PC-3 (cell line): ENCODE measurements at regions not wholly inside any gene's neighbourhood (a gene's known extent, or its start where the extent isn't known, plus 50 kb on each side); places are given as distances from the start of the nearest gene placed in this dataset.
"Not testable (repeated sequence)": the region's sequence is repeated elsewhere in the genome, so short reads cannot be mapped to it uniquely, and the experiment has no call there.

ENCODE experiments used
- ATAC-seq: fragments of 200-7000 bp; cut with Tn5 transposase; 2 replicates; pipeline ENCODE4 v1.9.1; 2020; ENCODE audit warnings: mild to moderate bottlenecking, moderate library complexity
- BruUV-seq: library from RNA; stranded (reverse); fragments of 400-500 nt; replicated peaks from 2 replicates; lab custom pipeline; 2021; lab: Mats Ljungman, UMichigan
- CTCF ChIA-PET: fragments of 300-600 bp; sonication (Branson Sonifier 250); formaldehyde crosslinking; loops from one replicate; lab custom pipeline; 2022; ENCODE audit warnings: antibody characterized with exemption; lab: Charles Lee
- POLR2A ChIA-PET: fragments of 300-600 bp; sonication (Branson Sonifier 250); formaldehyde crosslinking; loops from one replicate; lab custom pipeline; 2022; ENCODE audit warnings: antibody characterized with exemption; ENCODE audit not compliant: unreplicated experiment; lab: Charles Lee
- DNase-seq: peaks from one replicate; pipeline ENCODE4 v3.0.0-alpha.2; 2015
- H2AFZ ChIP-seq: fragments of 300-600 bp; sonication (generic); 2 replicates; pipeline ENCODE4 v1.6.0; 2016; ENCODE audit warnings: antibody characterized with exemption, low read length
- H3F3A ChIP-seq: fragments of 300-600 bp; sonication (generic); one replicate; pipeline ENCODE4 v1.6.0; 2017; ENCODE audit warnings: antibody characterized with exemption, low read length, control low read depth, mild to moderate bottlenecking; ENCODE audit not compliant: unreplicated experiment
- H3K27ac ChIP-seq: fragments of 300-600 bp; sonication (generic); 2 replicates; pipeline ENCODE4 v1.5.1; 2016; ENCODE audit warnings: mild to moderate bottlenecking, low read length
- H3K27me3 ChIP-seq: fragments of 300-600 bp; sonication (generic); 2 replicates; pipeline ENCODE4 v1.6.1; 2016; ENCODE audit warnings: low read length, mixed read lengths
- H3K36me3 ChIP-seq: fragments of 300-600 bp; sonication (generic); 2 replicates; pipeline ENCODE4 v1.6.1; 2016; ENCODE audit warnings: low read depth, mixed run types, low read length, mixed read lengths
- H3K4me1 ChIP-seq: fragments of 300-600 bp; sonication (generic); 2 replicates; pipeline ENCODE4 v1.5.1; 2016; ENCODE audit warnings: low read length; ENCODE audit not compliant: insufficient read depth
- H3K4me2 ChIP-seq: fragments of 300-600 bp; sonication (generic); 2 replicates; pipeline ENCODE4 v1.6.0; 2016; ENCODE audit warnings: low read length
- H3K4me3 ChIP-seq: fragments of 300-600 bp; sonication (generic); 2 replicates; pipeline ENCODE4 v1.5.1; 2016; ENCODE audit warnings: mild to moderate bottlenecking, low read length, mixed read lengths
- H3K79me2 ChIP-seq: fragments of 300-600 bp; sonication (generic); 2 replicates; pipeline ENCODE4 v1.6.1; 2017; ENCODE audit warnings: low read length, mixed read lengths
- H3K9ac ChIP-seq: fragments of 300-600 bp; sonication (generic); 2 replicates; pipeline ENCODE4 v1.6.0; 2016; ENCODE audit warnings: mild to moderate bottlenecking, low read length
- H3K9me2 ChIP-seq: fragments of 300-600 bp; sonication (generic); replicated peaks from 2 replicates; pipeline ENCODE4 v1.6.1; 2016; ENCODE audit warnings: mixed run types, low read length, mixed read lengths
- H3K9me3 ChIP-seq: fragments of 300-600 bp; sonication (generic); 2 replicates; pipeline ENCODE4 v1.6.1; 2016; ENCODE audit warnings: low read length, mixed read lengths
- H4K20me1 ChIP-seq: fragments of 300-600 bp; sonication (generic); 2 replicates; pipeline ENCODE4 v1.6.1; 2016; ENCODE audit warnings: low read length, mixed read lengths
- CTCF ChIP-seq: fragments of 300-600 bp; sonication (generic); conservative IDR thresholded peaks from 2 replicates; pipeline ENCODE4 v1.5.1; 2017; ENCODE audit warnings: antibody characterized with exemption, low read depth, mild to moderate bottlenecking, low read length
- EZH2 ChIP-seq: fragments of 300-600 bp; sonication (generic); IDR thresholded peaks from one replicate; pipeline ENCODE4 v1.6.1; 2017; ENCODE audit warnings: antibody characterized with exemption, mild to moderate bottlenecking, low read length; ENCODE audit not compliant: unreplicated experiment
- EZH2phosphoT487 ChIP-seq: fragments of 300-600 bp; sonication (generic); IDR thresholded peaks from 2 replicates; pipeline ENCODE4 v1.6.1; 2018; ENCODE audit warnings: mild to moderate bottlenecking, antibody characterized with exemption, low read length, borderline replicate concordance
- intact Hi-C: fragments of 100-400 bp; cut with micrococcal nuclease; formaldehyde crosslinking; loops from 2 replicates; pipeline ENCODE4 v1.9.0; 2023

- TF ChIP-seq CTCF (no peak), EZH2phosphoT487 (no peak), EZH2 (no peak)
- H3K9ac ChIP-seq, result no peak overlapping the region
- intact Hi-C loops, result no loop called here
- H2AFZ ChIP-seq, result no peak overlapping the region
- ChIA-PET POLR2A (interaction anchor here (0.5 kb wide), 1 partner anchor 46 kb away, joined by 17 read pairs; no protein-coding TSS in a partner anchor), CTCF (no interaction called here)
- no peaks in the 10 kb centered on the region for H3K4me1 ChIP-seq
- no peaks in the 10 kb centered on the region for H3K9me3 ChIP-seq
- no peaks in the 10 kb centered on the region for H3F3A ChIP-seq
- H3K27ac ChIP-seq, result no peak overlapping the region
- no peaks in the 10 kb centered on the region for H3K36me3 ChIP-seq
- BruUV-seq, result no TSS peak
- H3K4me3 ChIP-seq, result no peak overlapping the region
- no peaks in the 10 kb centered on the region for H3K9me2 ChIP-seq
- H3K27me3 ChIP-seq, result no peaks in the 10 kb centered on the region
- DNase-seq, result no peak
- no peak for ATAC-seq
- H3K79me2 ChIP-seq, result no peaks in the 10 kb centered on the region
- H4K20me1 ChIP-seq, result no peaks in the 10 kb centered on the region
- H3K4me2 ChIP-seq, result no peak overlapping the region
Observed at GRCh38 chr11:69205743-69206612, 50.2 kb downstream of the SMIM38 start.

- H3K27me3 ChIP-seq, H3K27ac ChIP-seq, H3F3A ChIP-seq, H3K9me2 ChIP-seq, H3K9me3 ChIP-seq, CTCF ChIA-PET, POLR2A ChIA-PET, H3K4me3 ChIP-seq, H3K36me3 ChIP-seq, H3K4me1 ChIP-seq, ATAC-seq, H3K9ac ChIP-seq, H2AFZ ChIP-seq, H3K4me2 ChIP-seq, H4K20me1 ChIP-seq, intact Hi-C loops, DNase-seq, BruUV-seq, H3K79me2 ChIP-seq: not testable (repeated sequence)
Observed at GRCh38 chr11:69206613-69206965, 50.9 kb downstream of the SMIM38 start.

GRCh38 chr11:69207165-69207889 is 51.6 kb downstream of the SMIM38 start:
- ChIA-PET CTCF (no interaction called here), POLR2A (no interaction called here)
- no peaks in the 10 kb centered on the region for H3K4me1 ChIP-seq
- BruUV-seq, result no TSS peak
- intact Hi-C loops, result no loop called here
- no peak overlapping the region for H3K27ac ChIP-seq
- no peak overlapping the region for H2AFZ ChIP-seq
- H3K9me3 ChIP-seq, result no peaks in the 10 kb centered on the region
- no peaks in the 10 kb centered on the region for H3K27me3 ChIP-seq
- no peaks in the 10 kb centered on the region for H3K79me2 ChIP-seq
- no peaks in the 10 kb centered on the region for H3K36me3 ChIP-seq
- H3F3A ChIP-seq, result no peaks in the 10 kb centered on the region
- H3K4me3 ChIP-seq, result no peak overlapping the region
- no peak overlapping the region for H3K9ac ChIP-seq
- no peaks in the 10 kb centered on the region for H3K9me2 ChIP-seq
- H3K4me2 ChIP-seq, result no peak overlapping the region
- H4K20me1 ChIP-seq, result no peaks in the 10 kb centered on the region
- DNase-seq, result no peak
- no peak; the same call in 1 of the 2 replicates for ATAC-seq
- TF ChIP-seq EZH2phosphoT487, result no peak
